HG03378 (cell line): ENCODE measurements at regions not wholly inside any gene's neighbourhood (a gene's known extent, or its start where the extent isn't known, plus 50 kb on each side); places are given as distances from the start of the nearest gene placed in this dataset.

Experiments used
- ATAC-seq: cut with Tn5 transposase; IDR thresholded peaks from one replicate; pipeline ENCODE4 v1.9.1; 2021; ENCODE audit warnings: mild to moderate bottlenecking, moderate library complexity; ENCODE audit not compliant: unreplicated experiment

DNA sequence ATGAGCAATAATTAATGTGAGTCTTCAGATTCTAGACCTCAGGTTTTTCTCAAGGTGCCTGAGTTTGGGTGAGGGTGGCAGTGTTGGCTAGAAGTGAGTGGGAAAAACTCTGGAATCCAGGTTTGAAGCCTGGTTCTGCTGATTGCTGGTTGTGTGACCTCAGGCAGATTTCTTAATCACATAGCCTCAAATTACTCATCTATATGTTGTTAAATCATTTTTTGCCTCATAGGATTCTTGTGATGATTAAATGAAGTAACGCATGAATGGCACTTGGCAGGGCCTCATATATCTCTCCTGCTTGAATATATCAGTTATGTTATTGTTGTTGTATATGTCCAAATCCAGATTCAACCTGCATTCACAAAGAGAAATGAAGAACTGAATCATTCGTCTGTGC, 60.5 kb downstream of the NR2F2 start:
- ATAC-seq = no peak

DNA sequence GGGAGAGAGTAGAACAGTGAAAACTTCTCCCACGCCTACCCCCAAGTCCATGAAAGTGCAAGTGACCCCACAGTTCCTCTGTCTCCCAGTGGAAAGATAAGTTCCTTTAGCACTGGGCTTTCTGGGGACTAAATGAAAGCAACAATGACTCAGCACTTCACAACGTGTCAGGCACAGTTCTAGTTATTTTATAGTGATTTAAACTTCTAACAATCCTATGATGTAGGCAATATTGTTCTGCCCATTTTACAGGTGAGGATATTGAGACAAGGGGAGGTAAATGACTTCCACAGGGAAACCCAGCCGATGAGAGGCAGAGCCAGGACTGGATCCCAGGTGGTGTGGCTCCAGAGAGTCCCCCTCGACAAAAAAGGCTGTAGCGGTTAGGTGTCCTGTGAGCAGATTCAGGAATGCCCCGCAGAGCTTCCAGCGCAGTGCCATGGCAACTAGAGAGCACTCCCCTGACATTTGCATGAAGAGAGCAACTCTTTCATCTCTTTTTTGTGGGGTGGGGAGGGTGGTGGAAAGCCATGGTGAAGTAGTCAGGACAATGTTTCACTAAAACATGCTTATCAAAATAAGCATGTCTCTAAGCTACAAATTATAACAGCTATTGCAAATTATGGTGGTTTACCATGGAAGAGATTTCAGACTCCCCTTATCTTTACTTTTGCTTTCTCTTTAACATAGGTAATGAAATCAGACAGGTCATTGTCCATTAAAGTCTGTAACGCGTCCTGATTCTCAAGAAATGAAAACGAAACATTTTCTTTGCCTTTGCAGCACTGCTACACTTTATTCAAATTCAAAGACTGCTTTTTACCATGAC, 62.1 kb downstream of the NR2F2 start:
- ATAC-seq = no peak

DNA sequence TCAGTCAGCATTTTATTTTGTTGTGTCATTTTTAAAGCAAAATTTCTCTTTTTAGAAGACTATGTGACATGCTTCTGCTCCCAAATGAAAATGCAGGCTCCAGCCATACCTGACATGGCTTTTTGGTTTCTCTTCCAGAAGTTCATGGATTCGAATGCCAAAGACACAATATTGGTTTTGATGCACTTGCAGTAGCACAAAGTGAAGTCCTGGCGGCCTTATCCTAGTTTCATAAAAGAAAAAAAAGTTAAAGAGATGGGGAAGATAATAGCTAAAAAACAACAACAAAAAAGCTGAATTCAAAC, 62.7 kb downstream of the NR2F2 start:
- no peak for ATAC-seq

DNA sequence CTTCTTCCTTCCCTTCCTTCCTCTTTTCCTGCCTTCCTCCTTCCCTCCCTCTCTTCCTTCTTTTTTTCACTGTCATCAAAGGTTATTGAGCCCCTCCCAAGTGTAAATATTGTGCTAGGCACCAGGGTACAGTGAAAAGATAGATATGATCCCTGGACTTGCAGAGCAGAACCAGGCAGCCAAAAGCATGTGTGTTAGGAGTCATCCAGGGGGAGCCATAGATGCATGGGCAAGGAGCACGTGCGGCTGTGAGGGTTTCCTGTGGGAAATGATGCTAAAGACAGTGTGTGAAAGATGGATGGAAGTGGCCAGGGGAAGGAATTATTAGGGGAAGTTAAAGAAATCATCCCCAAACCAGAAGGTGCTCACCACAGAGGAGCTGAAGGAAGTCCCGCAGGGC, 65.2 kb downstream of the NR2F2 start:
- ATAC-seq = no peak

DNA sequence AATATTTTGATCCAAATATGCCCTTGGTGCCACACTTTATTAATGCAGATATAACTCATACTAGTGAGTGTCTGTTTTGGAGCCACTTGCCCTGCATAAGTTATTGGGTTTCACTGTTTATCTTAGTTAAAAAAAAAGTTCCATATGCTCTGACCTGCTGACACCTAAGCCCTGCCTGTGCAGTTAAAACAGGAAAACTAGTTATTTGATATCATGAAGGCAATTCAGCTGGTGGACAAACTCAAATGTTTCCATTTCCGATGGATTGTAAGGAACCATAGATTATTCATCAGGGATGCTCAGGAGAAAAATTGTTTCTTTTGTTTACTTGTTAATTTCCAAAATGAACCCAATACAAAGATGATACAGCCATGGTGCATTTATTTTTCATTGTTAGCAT, 68.3 kb downstream of the NR2F2 start:
- no peak for ATAC-seq

DNA sequence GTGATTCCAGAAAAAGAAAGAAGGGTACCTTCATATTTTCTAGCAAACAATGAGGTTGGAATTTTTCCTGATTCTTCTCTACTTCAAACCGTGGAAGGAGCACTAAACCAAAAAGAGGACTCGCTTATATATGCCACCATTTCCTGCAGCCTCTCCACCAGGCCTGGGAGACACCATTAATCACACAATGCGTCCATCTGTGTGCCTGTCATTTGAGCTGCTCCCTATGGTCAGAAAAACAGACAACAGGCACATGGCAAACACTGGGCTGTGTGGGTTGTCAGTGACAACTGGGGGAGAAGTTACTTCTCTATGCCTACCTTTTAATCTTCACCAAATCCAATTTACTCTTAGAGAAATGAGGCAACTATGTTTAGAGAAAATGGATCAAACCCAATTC, 71.9 kb downstream of the NR2F2 start:
- ATAC-seq = no peak

DNA sequence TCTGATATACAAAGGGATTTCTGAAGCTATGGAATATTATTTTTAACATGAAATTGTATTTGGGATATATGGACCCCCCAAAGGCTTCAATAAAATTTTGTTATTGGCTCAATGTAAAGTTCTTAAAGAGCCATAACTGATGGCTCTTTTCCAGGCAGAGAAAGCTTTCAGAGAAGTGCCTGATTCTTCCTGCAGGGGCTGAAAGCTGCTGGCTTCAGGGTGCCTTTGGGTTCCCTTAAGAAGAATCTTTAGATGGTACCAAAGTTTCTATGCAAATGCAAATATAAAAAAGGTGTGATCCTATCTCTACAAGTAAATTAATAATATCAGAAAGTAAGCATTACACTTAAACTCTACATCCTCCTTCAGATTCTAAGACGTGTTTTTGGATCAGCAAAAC, 72.6 kb downstream of the NR2F2 start:
- no peak for ATAC-seq

DNA sequence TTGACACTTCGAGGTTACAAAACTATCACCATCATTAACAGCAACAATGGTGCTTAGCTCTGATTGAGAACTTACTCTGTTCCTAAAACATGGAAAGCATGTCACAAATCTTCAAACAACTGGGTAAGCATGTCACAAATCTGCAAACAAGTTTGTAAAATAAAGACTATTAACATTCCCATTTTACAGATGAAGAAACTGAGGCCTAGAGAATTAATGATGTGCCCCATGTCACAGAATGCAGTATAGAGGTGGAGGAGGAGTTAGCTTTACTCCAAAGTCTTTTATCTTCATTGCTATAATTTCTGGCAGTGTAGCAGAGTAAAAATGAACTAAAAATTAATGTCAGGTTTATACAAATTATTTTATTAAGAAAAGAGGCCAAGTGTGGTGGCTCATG, 73.4 kb downstream of the NR2F2 start:
- ATAC-seq = no peak

DNA sequence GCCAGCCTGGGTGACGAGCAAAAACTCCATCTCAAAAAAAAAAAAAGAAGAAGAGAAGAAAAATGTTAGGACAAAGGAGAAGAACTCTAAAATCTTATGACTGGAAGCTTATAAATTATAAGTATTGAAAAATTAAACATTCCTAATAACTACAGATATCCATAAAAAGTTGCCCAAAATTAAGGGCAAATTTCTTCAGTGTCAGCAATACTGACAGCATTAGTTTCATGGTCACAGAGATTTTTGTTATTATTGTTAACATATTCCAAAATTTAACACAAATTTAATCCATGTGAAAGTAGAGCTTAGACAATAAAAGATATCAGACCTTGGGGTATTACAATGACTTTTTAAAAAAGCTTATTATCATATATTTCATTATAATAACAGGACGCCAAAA, 74.1 kb downstream of the NR2F2 start:
- no peak for ATAC-seq

DNA sequence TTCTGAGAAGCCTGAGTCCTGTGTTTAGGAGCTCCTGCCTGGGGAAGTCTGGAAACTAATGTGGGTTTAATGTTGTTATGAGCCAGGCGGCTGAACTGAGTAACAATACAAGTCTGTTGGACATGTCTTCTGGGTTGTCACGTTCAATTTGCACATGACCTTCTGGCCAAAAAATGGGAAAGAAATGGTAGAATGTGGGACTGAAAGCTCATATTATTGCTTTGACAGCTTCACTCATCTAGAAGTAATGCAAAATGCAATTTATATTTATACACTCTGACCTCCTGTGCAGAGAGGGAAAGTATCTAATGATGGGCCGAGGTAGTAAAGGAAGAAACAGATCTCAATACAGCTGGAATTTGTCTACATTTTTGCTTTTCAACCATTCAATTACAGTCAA, 75.8 kb downstream of the NR2F2 start:
- no peak for ATAC-seq

DNA sequence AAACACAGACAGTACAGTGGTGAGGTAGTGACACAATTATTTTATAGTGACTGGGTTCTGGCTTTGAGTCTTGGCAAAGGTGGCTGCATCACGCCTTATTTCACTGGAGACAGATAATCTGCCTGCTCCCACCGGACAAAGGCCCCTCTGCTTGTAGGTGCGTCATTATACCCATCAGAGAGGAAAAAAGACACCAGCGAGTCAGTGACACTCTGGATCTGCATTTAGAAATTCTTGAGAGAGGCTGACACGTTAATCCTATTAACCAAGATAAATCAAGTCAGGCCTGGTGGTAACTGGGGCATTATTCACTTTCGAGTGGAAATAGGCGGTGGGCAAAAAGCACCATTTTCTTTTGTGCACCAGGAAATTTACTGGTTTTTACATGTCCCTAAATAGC, 76.2 kb downstream of the NR2F2 start:
- no peak for ATAC-seq

DNA sequence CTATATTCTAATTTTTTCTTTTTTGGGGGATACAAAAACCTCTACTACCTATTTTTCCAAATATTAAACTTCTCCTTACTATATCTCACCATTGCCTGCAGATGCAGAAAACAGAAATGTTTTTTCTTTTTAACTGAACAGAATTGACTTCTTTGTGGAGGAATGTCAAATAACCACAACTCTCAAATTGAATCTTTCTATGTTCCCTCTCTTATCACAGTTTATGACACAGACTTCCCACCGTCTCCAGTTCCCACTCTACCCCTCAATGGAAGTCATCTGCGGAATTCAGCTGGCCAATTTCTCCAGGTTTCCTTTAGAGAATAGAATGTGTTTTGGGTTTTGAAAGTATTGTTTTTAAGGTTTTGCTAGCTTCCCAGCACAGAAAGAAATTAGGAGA, 77.0 kb downstream of the NR2F2 start:
- ATAC-seq = no peak

DNA sequence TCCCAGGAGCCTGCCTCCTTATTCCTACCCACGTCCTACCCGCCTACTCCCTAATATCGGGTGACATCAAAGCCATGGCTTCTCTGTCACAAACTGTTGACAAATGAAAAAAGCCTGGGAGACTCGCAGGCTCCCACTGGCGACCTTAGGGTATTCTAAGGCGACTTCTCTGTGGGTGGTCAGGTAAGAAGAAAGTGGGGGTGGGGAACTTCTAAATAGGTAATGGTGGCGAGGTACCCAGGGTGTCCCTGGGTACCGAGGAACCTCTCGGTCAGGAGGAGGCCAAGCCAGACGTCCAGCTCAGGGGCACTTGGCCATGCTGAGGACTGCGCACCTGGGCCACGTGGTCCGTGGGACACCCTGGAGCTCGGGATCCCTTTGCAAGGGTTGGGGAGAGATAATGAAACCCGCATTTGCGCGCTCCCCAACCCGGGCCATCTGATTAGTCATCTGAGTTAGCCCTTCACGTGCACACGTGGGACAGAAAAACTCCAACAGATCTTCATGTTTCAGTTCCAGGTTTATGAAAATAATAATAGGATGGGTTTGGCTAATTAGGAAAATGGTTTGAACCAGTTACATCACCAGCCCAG, 78.2 kb downstream of the NR2F2 start:
- no peak for ATAC-seq

DNA sequence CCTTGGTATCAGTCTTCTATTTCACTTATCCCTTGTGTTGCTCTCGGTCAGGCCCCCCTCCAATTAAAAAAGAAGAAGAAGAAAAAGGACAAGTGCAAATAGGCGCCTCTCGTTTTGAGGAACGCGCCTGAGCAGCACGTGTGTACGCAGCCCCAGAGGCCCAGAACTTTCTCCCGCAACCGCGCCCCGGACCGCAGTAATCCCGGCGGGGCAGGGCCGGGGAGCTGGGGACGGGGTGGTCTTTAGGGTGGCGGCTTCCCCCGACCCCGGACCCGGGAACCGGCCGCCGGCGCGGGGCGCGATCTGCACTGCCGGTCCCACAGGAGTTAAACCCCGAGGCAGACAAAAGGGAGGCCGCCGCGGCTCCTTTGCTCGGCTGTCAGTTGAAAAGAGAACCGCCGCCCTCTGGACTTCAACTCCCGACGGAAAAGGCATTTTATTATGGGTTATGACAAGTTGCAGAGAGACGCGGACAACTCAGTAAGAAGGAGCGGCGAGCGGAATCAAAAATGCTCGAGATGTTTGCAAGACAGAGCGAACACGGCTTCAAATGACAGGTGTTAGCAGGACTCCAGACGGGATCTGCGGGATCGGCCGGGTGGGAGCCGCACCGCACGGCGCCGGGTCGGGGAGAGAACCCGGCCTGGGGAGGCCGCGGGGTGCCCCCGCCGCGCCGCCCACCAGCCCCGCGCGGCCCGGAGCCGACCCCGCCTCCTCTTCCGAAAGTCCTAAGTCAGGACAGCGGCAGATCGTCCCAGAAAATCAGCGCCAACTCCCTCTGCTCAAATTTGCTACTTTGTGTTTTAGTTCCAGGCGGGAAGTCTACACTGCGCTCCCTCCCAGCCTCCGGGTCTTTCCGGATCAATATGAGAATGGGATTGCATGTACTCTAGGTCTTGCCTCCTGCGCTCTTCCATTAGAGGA, 79.0 kb downstream of the NR2F2 start:
- ATAC-seq = no peak

DNA sequence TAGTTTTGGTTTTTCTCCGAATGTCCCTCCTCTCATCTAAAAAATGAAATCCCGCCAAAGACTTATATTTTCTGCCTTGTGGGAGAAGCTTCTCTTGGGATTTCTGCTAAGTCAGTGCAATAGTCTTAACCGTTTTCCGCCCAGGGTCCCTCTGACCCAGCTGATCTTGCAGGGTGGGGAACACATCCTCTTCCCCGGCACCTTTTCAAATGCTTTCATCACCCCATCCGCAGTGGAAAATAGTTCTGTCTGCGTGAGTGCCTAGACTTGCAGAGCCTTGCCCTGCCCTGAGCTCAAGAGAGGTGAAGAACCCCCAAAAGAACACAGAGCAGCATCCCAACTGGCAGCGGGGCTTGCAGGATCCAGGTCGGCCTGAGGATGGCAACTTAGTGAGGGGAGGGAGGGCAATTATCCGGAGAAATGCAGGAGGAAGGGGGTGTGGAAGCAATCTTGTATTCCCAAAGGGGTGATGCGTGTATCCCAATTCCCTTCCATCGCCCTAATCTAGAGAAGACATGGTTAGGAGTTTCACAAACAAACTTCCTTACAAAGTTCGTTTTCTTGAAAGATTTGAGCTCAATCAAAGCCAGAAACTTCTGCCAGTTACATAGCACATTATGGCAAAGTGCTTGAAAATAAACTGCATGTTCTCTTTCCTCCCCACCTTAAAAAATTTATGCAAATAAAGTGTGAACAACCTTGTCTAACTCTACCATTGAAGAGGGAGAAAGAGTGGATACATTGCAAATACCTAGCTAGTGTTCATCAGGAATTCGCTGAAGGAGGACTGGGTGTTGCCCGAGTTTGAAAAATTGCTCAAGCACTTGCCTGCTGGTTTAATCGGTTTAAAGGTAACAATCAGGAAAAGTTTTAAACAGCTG, 79.9 kb downstream of the NR2F2 start:
- no peak for ATAC-seq

DNA sequence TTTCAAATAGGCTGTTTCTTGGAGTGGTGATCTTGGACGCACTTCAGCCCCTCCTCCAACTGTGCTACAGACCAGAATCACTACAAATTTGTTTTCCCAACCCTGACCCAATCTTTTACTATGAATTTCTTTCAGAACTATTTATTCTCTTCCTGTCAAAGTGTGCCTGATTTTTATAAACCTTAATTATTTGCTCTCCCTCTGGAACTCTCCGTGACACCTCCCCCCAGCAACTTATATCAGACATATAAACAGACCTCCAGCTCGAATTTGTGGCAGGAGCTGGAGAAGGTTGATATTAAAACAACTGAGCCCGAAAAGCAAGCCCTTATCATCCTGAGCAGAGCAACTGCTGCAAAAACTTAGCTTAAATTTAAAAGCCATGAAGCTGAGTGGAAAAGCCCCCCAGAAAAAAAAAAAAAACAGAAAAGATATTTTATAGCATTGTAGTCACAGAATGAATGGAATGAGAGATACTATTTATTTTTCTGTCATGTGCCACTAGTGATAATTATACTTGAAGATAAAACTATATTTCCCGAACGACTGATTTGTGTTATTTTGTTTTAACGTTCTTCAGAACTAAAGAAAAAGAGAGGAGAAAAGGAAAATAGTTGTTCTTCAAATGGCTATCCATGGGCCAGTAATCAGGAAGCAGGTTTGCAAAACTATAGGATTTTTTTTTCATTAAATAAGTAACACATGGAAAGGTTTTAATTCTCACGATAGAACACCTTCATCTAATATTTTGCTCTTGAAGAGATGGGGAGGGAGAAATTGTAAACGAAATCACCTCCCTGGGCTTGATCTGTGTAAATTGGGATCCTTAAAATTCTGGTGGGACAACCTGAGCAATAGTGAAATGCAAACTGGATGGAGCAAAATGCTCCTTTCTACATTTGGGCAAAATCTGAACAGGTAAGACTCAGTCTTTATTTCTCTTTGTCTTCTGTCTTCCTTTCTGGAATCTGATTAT, 80.8 kb downstream of the NR2F2 start:
- ATAC-seq = no peak

DNA sequence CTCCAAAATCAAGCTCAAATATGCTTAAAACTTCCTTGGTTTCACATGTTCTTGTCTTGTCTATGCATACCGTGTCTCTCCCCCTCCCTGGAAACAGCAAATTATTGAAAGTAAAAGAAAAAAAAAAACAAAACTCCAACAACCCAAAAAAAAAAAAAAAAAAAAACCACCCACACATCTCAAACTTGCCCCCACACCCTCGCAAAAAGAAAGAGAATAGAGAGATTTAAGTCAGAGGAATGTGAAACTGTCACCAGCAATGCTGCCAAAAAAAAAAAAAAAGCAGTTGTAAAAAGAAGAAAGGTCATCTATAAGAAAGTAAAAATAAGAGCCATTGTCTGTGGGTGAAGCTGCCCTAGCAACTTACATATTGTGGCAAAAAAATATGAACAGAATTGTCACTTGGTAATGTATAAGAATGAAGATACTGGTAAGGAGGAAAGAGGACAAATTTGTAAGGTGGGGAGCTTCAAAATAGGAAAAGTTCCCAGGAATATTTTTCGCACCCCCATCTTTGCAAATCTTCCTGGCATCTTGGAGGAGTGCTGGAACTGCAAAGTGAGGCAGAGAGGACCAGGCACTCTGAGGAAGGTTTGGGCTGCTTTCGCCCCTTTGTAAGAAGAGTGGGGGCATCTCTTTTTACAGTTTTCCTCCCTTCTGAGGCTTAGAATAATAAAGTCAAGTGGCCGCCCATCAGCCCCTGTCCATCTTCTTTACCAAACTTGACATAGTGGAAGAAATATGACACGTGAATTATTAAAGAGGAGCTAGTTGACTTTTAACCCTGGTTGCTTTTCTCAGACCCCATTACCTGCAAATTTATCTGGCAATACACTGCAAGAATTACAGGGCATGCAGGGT, 81.8 kb downstream of the NR2F2 start:
- no peak for ATAC-seq

DNA sequence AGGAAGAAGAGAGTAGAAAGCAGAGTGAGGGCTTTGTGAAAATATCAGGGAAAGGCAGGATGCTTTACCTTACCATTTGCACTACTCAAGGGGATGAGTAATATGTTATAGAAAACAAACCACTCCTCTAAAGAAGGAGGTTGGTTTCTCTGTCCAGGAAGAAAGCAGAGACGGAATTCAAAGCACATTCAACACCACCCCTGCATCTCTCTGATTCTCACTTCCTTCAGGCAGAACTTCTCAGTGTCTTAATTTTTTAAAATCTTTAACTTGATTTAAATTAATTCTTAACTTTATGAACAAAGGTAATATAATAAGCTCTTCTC, 82.4 kb downstream of the NR2F2 start:
- ATAC-seq = no peak

DNA sequence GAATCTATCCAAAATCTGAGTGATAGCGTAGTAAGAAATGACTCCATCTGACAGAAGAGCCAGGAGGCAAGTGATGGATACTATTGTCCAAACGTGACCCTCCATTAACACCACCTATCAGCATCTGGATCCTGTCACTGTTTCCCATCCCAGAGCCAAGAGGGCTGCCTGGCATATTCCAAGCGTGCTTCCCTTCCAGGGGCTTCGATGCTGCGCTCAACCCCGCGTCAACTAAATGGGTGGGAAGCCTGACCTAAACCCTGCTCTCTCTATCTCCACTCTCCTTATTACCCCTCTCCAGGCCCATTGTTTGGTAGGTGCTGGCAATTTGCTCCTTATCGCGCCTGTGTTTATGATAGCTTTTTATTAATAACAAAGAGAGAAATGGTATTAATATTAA, 83.2 kb downstream of the NR2F2 start:
- no peak for ATAC-seq
